OCI-LY7 (cell line): ENCODE measurements at regions not wholly inside any gene's neighbourhood (a gene's known extent, or its start where the extent isn't known, plus 50 kb on each side); places are given as distances from the start of the nearest gene placed in this dataset.

Experiments
- EZH2phosphoT487 ChIP-seq: fragments of 200-600 bp; sonication (generic); IDR thresholded peaks from 2 replicates; pipeline ENCODE4 v1.6.1; 2018; ENCODE audit warnings: low read depth, borderline replicate concordance, mild to moderate bottlenecking, mixed run types, antibody characterized with exemption, low read length, moderate library complexity, mixed read lengths
- TF ChIP-seq, protein P1 (sequence below): fragments of 200-600 bp; sonication (generic); conservative IDR thresholded peaks from 2 replicates; pipeline ENCODE4 v1.5.1; 2014; ENCODE audit warnings: mild to moderate bottlenecking, antibody characterized with exemption, low read length, moderate library complexity, mixed read lengths

DNA sequence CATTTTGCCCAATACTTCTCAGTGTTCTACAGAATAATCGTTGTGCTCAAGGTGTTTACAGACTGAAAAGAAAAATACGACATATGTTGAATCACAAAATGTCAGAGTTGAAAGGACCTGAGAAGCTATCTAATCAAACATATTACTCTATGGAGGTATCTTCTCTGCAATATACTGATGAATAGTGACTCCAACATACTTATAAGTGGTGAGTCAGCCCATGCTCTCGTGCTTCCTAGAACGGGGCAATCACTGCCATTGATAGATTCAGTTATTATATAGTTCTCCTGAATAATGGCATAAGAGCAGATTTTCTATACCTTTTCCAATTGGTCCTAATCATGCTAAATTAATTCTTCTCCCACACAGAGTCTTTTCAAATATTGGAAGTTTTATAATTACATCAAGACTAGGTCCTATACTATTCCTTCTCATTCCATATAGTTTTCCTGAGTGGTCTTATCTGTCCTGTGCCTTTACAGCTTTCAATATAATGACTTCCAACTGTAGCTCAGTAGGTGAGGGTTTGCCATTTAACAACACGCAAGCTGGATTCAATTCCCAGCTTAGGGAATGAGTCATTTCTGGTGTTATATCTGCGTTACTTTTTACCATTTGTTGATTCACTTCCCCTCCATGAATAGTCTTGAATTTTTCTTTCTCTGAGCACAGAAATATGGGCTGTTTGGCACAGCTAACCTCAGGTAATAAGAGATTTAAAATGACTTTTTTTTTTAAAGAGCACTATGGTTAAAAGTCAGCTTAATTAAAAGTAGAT is 81.1 kb downstream of the PLK2 start:
- TF ChIP-seq, protein P1, sequence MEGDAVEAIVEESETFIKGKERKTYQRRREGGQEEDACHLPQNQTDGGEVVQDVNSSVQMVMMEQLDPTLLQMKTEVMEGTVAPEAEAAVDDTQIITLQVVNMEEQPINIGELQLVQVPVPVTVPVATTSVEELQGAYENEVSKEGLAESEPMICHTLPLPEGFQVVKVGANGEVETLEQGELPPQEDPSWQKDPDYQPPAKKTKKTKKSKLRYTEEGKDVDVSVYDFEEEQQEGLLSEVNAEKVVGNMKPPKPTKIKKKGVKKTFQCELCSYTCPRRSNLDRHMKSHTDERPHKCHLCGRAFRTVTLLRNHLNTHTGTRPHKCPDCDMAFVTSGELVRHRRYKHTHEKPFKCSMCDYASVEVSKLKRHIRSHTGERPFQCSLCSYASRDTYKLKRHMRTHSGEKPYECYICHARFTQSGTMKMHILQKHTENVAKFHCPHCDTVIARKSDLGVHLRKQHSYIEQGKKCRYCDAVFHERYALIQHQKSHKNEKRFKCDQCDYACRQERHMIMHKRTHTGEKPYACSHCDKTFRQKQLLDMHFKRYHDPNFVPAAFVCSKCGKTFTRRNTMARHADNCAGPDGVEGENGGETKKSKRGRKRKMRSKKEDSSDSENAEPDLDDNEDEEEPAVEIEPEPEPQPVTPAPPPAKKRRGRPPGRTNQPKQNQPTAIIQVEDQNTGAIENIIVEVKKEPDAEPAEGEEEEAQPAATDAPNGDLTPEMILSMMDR = no peak
- no peak for TF ChIP-seq EZH2phosphoT487
